NCI-H748 (cell line): ENCODE measurements at regions not wholly inside any gene's neighbourhood (a gene's known extent, or its start where the extent isn't known, plus 50 kb on each side); places are given as distances from the start of the nearest gene placed in this dataset.

Experiments used
- DNase-seq: peaks from one replicate; lab custom pipeline; 2025; ENCODE audit not compliant: unreplicated experiment; lab: John Stamatoyannopoulos, UW

GRCh38 chr15:62953021-62953420 lies 89.5 kb upstream of the TPM1 start:
- DNase-seq: no peak

GRCh38 chr15:62953496-62954045 lies 89.0 kb upstream of the TPM1 start:
- DNase-seq: no peak

GRCh38 chr15:62957130-62957529 lies 85.4 kb upstream of the TPM1 start:
- no peak for DNase-seq

GRCh38 chr15:62958528-62959363 lies 83.8 kb upstream of the TPM1 start:
- DNase-seq: no peak

- DNase-seq: no peak
Measured at GRCh38 chr15:62961134-62961533, 81.4 kb upstream of the TPM1 start.

GRCh38 chr15:62962101-62962995 lies 80.2 kb upstream of the TPM1 start:
- DNase-seq: no peak

- DNase-seq: no peak
Measured at GRCh38 chr15:62964251-62964650, 78.3 kb upstream of the TPM1 start.

GRCh38 chr15:62966294-62967078 lies 76.1 kb upstream of the TPM1 start:
- DNase-seq: no peak

GRCh38 chr15:62968699-62969098 lies 73.8 kb upstream of the TPM1 start:
- no peak for DNase-seq

GRCh38 chr15:62969442-62970089 lies 73.0 kb upstream of the TPM1 start:
- no peak for DNase-seq

- no peak for DNase-seq
Measured at GRCh38 chr15:62972814-62973213, 69.7 kb upstream of the TPM1 start.

- DNase-seq: no peak
Measured at GRCh38 chr15:62975515-62975914, 67.0 kb upstream of the TPM1 start.

GRCh38 chr15:62976301-62976881 lies 66.2 kb upstream of the TPM1 start:
- no peak for DNase-seq

- no peak for DNase-seq
Measured at GRCh38 chr15:62977952-62978811, 64.4 kb upstream of the TPM1 start.

GRCh38 chr15:62979252-62979651 lies 63.3 kb upstream of the TPM1 start:
- no peak for DNase-seq

GRCh38 chr15:62981071-62981470 lies 61.5 kb upstream of the TPM1 start:
- DNase-seq: no peak

- no peak for DNase-seq
Measured at GRCh38 chr15:62983956-62984355, 58.6 kb upstream of the TPM1 start.

- DNase-seq: no peak
Measured at GRCh38 chr15:62985768-62986167, 56.8 kb upstream of the TPM1 start.

GRCh38 chr15:62986948-62987347 lies 55.6 kb upstream of the TPM1 start:
- no peak for DNase-seq
